HCT116 (cell line): ENCODE measurements at regions not wholly inside any gene's neighbourhood (a gene's known extent, or its start where the extent isn't known, plus 50 kb on each side); places are given as distances from the start of the nearest gene placed in this dataset.

ENCODE experiments used
- ATAC-seq: fragments of 200-7000 bp; cut with Tn5 transposase; 2 replicates; pipeline ENCODE4 v1.9.1; 2020; ENCODE audit warnings: mild to moderate bottlenecking, moderate library complexity
- BruUV-seq: library from RNA; stranded (reverse); fragments of 400-500 nt; replicated peaks from 2 replicates; lab custom pipeline; 2021; lab: Mats Ljungman, UMichigan
- CTCF ChIA-PET: fragments of 300-600 bp; sonication (Branson Sonifier 250); formaldehyde crosslinking; loops from one replicate; lab custom pipeline; 2021; ENCODE audit warnings: antibody characterized with exemption; lab: Charles Lee
- POLR2A ChIA-PET: fragments of 300-600, 350-600 bp; sonication (Branson Sonifier 250); formaldehyde crosslinking; loops from one replicate; lab custom pipeline; 2021; ENCODE audit warnings: antibody characterized with exemption; lab: Charles Lee
- RAD21 ChIA-PET, 2 experiments: fragments of 300-600 bp; sonication (Branson Sonifier 250); formaldehyde crosslinking; loops; one replicate each; lab custom pipeline; 2023; ENCODE audit warnings: low total read pairs in 2 of 2; ENCODE audit not compliant: uncharacterized antibody in 2 of 2, unreplicated experiment in 2 of 2, low non-redundant PET in 1 of 2; lab: Charles Lee
- DNase-seq: peaks from one replicate; pipeline ENCODE4 v3.0.0-alpha.2; 2010; ENCODE audit warnings: low read depth, low spot score
- H2AFZ ChIP-seq: fragments of 200-600 bp; shearing (Covaris generic), sonication (generic); 2 replicates; pipeline ENCODE4 v1.6.1; 2017; ENCODE audit warnings: low read depth, mixed run types, mixed read lengths, antibody characterized with exemption, low read length; ENCODE audit not compliant: poor library complexity, severe bottlenecking
- H3K27ac ChIP-seq: 2 replicates; pipeline ENCODE4 v1.5.1; 2012; ENCODE audit warnings: low read depth, low read length
- H3K27me3 ChIP-seq: fragments of 200-600 bp; sonication (generic); 2 replicates; pipeline ENCODE4 v1.6.1; 2016; ENCODE audit warnings: mixed run types, low read length, mixed read lengths; ENCODE audit not compliant: insufficient read depth
- H3K36me3 ChIP-seq, 2 experiments: fragments of 200-500 bp in 1 of 2; fragments of 200-600 bp in 1 of 2; sonication (Bioruptor generic) in 1 of 2; sonication (generic) in 1 of 2; 2 replicates each; pipeline versions ENCODE4 v1.5.1 to v1.6.1; 2014 to 2016; ENCODE audit warnings: low read length in 2 of 2, inconsistent platforms in 1 of 2, mixed read lengths in 1 of 2, mixed run types in 1 of 2; ENCODE audit not compliant: insufficient read depth in 2 of 2, control insufficient read depth in 1 of 2
- H3K4me1 ChIP-seq, 2 experiments: fragments of 200-600 bp in 1 of 2; sonication (generic) in 1 of 2; 2 replicates each; pipeline versions ENCODE4 v1.5.1 to v1.6.1; 2012 to 2017; ENCODE audit warnings: low read length in 2 of 2, inconsistent platforms in 1 of 2, mild to moderate bottlenecking in 1 of 2, mixed read lengths in 1 of 2, mixed run types in 1 of 2, moderate library complexity in 1 of 2; ENCODE audit not compliant: insufficient read depth in 2 of 2, control insufficient read depth in 1 of 2
- H3K4me2 ChIP-seq: fragments of 200-600 bp; sonication (generic); 2 replicates; pipeline ENCODE4 v1.6.1; 2017; ENCODE audit warnings: mixed run types, low read length, mixed read lengths
- H3K4me3 ChIP-seq, 2 experiments: fragments of 200-600 bp in 1 of 2; sonication (generic) in 1 of 2; replicated peaks in 1 of 2; 2 replicates each; pipeline ENCODE4 v1.5.1; 2011 to 2016; ENCODE audit warnings: low read length in 2 of 2, control low read depth in 1 of 2, low read depth in 1 of 2, mild to moderate bottlenecking in 1 of 2, mixed read lengths in 1 of 2, mixed run types in 1 of 2
- H3K79me2 ChIP-seq: fragments of 200-600 bp; sonication (generic); 2 replicates; pipeline ENCODE4 v1.6.1; 2017; ENCODE audit warnings: mild to moderate bottlenecking, mixed run types, low read length, moderate library complexity, mixed read lengths; ENCODE audit not compliant: insufficient read depth
- H3K9ac ChIP-seq: fragments of 200-600 bp; sonication (generic); 2 replicates; pipeline ENCODE4 v1.6.1; 2016; ENCODE audit warnings: low read length, mixed read lengths
- H3K9me2 ChIP-seq: fragments of 200-600 bp; sonication (generic), shearing (Covaris generic); 2 replicates; pipeline ENCODE4 v1.6.1; 2017; ENCODE audit warnings: mixed run types, mild to moderate bottlenecking, moderate library complexity; ENCODE audit not compliant: insufficient read depth
- H3K9me3 ChIP-seq, 2 experiments: fragments of 200-500 bp in 1 of 2; fragments of 200-600 bp in 1 of 2; sonication (Bioruptor generic) in 1 of 2; sonication (generic) in 1 of 2; 2 replicates each; pipeline ENCODE4 v1.6.1; 2014 to 2017; ENCODE audit warnings: low read length in 2 of 2, mixed read lengths in 2 of 2, inconsistent platforms in 1 of 2, low read depth in 1 of 2, mild to moderate bottlenecking in 1 of 2, mixed run types in 1 of 2, moderate library complexity in 1 of 2; ENCODE audit not compliant: control insufficient read depth in 1 of 2, insufficient read depth in 1 of 2
- H4K20me1 ChIP-seq: fragments of 200-600 bp; sonication (generic), shearing (Covaris generic); 2 replicates; pipeline ENCODE4 v1.6.1; 2017; ENCODE audit warnings: mixed run types, mild to moderate bottlenecking, moderate library complexity; ENCODE audit not compliant: insufficient read depth
- CBX3 ChIP-seq: IDR thresholded peaks from 2 replicates; pipeline ENCODE4 v1.6.1; 2012; ENCODE audit warnings: low read depth
- ELF1 ChIP-seq: IDR thresholded peaks from 2 replicates; pipeline ENCODE4 v1.6.1; 2012; ENCODE audit warnings: low read depth, borderline replicate concordance
- EZH2 ChIP-seq: fragments of 200-600 bp; sonication (generic); IDR thresholded peaks from 2 replicates; pipeline ENCODE4 v1.6.1; 2017; ENCODE audit warnings: antibody characterized with exemption, mixed run types
- EZH2phosphoT487 ChIP-seq: fragments of 200-600 bp; IDR thresholded peaks from 2 replicates; pipeline ENCODE4 v1.6.1; 2018; ENCODE audit warnings: antibody characterized with exemption, borderline replicate concordance
- POLR2AphosphoS5 ChIP-seq: IDR thresholded peaks from 2 replicates; pipeline ENCODE4 v1.6.1; 2011; ENCODE audit warnings: mild to moderate bottlenecking, low read depth, low read length, moderate library complexity
- SIN3A ChIP-seq: IDR thresholded peaks from 2 replicates; pipeline ENCODE4 v1.6.1; 2012; ENCODE audit warnings: low read depth
- SP1 ChIP-seq: IDR thresholded peaks from 2 replicates; pipeline ENCODE4 v1.6.1; 2012; ENCODE audit warnings: low read depth
- TCF7L2 ChIP-seq: IDR thresholded peaks from 2 replicates; pipeline ENCODE4 v1.7.0; 2011; ENCODE audit warnings: borderline replicate concordance, inconsistent platforms; ENCODE audit not compliant: insufficient read depth, insufficient read length; ENCODE audit errors: extremely low read depth
- YY1 ChIP-seq: IDR thresholded peaks from 2 replicates; pipeline ENCODE4 v1.6.1; 2011; ENCODE audit warnings: low read length, low read depth, moderate library complexity, mild to moderate bottlenecking; ENCODE audit not compliant: insufficient replicate concordance; ENCODE audit errors: extremely low read depth
- ZBTB33 ChIP-seq: IDR thresholded peaks from 2 replicates; pipeline ENCODE4 v1.6.1; 2011; ENCODE audit warnings: mild to moderate bottlenecking, low read length, moderate library complexity; ENCODE audit not compliant: insufficient replicate concordance; ENCODE audit errors: extremely low read depth
- ZFX ChIP-seq: fragments of 450-650 bp; IDR thresholded peaks from 2 replicates; pipeline ENCODE4 v1.6.1; 2017
- intact Hi-C: fragments of 100-400 bp; cut with micrococcal nuclease; formaldehyde crosslinking; loops from 2 replicates; pipeline ENCODE4 v1.10.0; 2022

GRCh38 chr1:79151006-79151796 lies 144.7 kb upstream of the ADGRL4 start:
- Histone ChIP-seq H3K27ac (no peak overlapping the region), H3K9ac (no peak overlapping the region), H2AFZ (no peak overlapping the region), H3K4me2 (no peak overlapping the region), H3K9me3 (no peaks in the 10 kb centered on the region), H3K36me3 (no peaks in the 10 kb centered on the region), H4K20me1 (no peaks in the 10 kb centered on the region), H3K4me3 (no peak overlapping the region), H3K27me3 (no peaks in the 10 kb centered on the region), H3K4me1 (no peaks in the 10 kb centered on the region), H3K9me2 (no peaks in the 10 kb centered on the region), H3K79me2 (no peaks in the 10 kb centered on the region)
- CTCF ChIA-PET, result no interaction called here
- DNase-seq, result no peak
- RAD21 ChIA-PET, result no interaction called here
- POLR2A ChIA-PET, result no interaction called here
- BruUV-seq, result no TSS peak
- intact Hi-C loops, result no loop called here
- no peak for TF ChIP-seq ZFX
- no peak for TF ChIP-seq TCF7L2
- no peak for TF ChIP-seq CBX3
- no peak for TF ChIP-seq EZH2phosphoT487
- TF ChIP-seq ELF1, result no peak
- TF ChIP-seq YY1, result no peak
- TF ChIP-seq SIN3A, result no peak
- no peak for TF ChIP-seq SP1
- no peak for TF ChIP-seq POLR2AphosphoS5
- TF ChIP-seq ZBTB33, result no peak
- TF ChIP-seq EZH2, result no peak
- ATAC-seq, result no peak
